ENCODE measurements at regions not wholly inside any gene's neighbourhood (a gene's known extent, or its start where the extent isn't known, plus 50 kb on each side); places are given as distances from the start of the nearest gene placed in this dataset.
A peak's percentile ranks its signal among the peaks of the same experiment; 100 is the strongest.

DNA sequence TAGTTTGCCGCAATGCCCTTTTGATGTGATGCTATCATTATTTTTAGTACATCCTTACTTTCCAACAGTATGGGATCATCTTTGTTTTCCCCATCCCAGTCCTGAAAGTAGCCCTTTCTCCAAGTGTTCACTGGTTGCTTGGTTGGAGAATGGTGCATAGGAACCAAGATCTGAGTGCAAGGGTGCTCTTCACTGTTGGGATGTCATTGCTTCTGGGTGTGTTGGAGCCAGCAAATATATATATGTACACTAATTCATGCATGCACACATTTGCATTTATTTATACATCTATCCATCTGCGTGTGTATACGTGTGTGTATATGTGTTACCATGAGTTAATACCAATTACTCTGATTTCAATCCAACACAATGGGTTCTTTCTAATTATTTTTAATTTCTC is 64.1 kb upstream of the RFLNA start:
- TF ChIP-seq POLR2A (IDR thresholded peaks at IDR 0.05; ENCODE audit: extremely low read depth, insufficient read length) (no peak), CTCF (IDR thresholded peaks at IDR 0.05; ENCODE audit: low read depth, low read length) (no peak), MYC (IDR thresholded peaks at IDR 0.05; ENCODE audit: low read depth, low read length) (no peak)
- TF ChIP-seq, protein P1, sequence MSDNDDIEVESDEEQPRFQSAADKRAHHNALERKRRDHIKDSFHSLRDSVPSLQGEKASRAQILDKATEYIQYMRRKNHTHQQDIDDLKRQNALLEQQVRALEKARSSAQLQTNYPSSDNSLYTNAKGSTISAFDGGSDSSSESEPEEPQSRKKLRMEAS (IDR thresholded peaks at IDR 0.05; ENCODE audit: low read depth, low read length) = no peak
- no peak for DNase-seq (ENCODE audit: low read depth)
- H3K4me3 ChIP-seq (ENCODE audit: low read depth, low read length) = no peak overlapping the region

- TF ChIP-seq POLR2A (IDR thresholded peaks at IDR 0.05; ENCODE audit: extremely low read depth, insufficient read length) (no peak), MYC (IDR thresholded peaks at IDR 0.05; ENCODE audit: low read depth, low read length) (no peak), CTCF (IDR thresholded peaks at IDR 0.05; ENCODE audit: low read depth, low read length) (no peak)
- TF ChIP-seq, protein P1 (IDR thresholded peaks at IDR 0.05; ENCODE audit: low read depth, low read length) = no peak
- H3K4me3 ChIP-seq (ENCODE audit: low read depth, low read length) = no peak overlapping the region
Observed at GRCh38 chr12:124231980-124232653, 62.8 kb upstream of the RFLNA start.

GRCh38 chr12:124232654-124232987 is 62.3 kb upstream of the RFLNA start:
- TF ChIP-seq MYC (IDR thresholded peaks at IDR 0.05; ENCODE audit: low read depth, low read length) (no peak), POLR2A (IDR thresholded peaks at IDR 0.05; ENCODE audit: extremely low read depth, insufficient read length) (no peak), CTCF (IDR thresholded peaks at IDR 0.05; ENCODE audit: low read depth, low read length) (no peak)
- TF ChIP-seq, protein P1 (IDR thresholded peaks at IDR 0.05; ENCODE audit: low read depth, low read length) = no peak
- no peak for DNase-seq (ENCODE audit: low read depth)
- H3K4me3 ChIP-seq (ENCODE audit: low read depth, low read length) = no peak overlapping the region

More at GRCh38 chr12:124231980-124232653, 62.8 kb upstream of the RFLNA start:
- DNase-seq (ENCODE audit: low read depth) = no peak

DNA sequence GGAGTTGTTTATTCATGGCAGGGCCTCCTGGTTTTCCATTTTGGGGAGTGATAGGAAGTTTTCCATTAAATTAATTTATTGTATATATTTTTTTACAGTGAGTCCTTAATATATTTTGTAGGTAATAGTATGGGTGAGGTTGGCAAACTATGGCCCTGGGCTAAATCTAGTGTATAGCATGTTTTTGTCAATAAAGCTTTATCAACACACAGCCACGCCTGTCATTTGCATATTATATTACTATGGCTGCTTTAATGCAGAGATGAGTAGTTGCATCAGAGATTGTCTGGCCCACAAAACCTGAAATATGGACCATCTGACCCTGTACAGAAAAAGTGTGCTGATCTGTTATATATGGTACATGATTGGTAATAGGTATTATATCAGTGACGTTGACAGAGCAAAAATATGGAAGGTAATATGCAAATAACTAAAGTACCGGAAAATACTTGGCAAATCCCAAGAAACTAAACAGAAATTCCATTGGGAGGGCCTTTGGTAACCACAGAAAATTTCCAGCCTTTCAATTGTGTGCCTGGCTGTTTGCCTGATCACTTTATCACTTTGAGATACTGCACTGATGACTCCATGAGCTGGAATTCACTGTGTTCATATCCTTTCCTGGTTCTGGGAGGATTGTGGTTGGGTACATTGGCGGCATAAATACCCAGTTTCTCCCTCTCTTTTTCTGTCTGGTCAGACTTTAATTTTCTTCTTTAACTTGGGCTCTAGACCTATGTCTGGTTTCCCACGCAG is 61.7 kb upstream of the RFLNA start:
- TF ChIP-seq CTCF (IDR thresholded peaks at IDR 0.05; ENCODE audit: low read depth, low read length) = no peak
- TF ChIP-seq, protein P1 (IDR thresholded peaks at IDR 0.05; ENCODE audit: low read depth, low read length) = no peak
- no peak for TF ChIP-seq MYC (IDR thresholded peaks at IDR 0.05; ENCODE audit: low read depth, low read length)
- no peak for TF ChIP-seq POLR2A (IDR thresholded peaks at IDR 0.05; ENCODE audit: extremely low read depth, insufficient read length)
- no peak overlapping the region for H3K4me3 ChIP-seq (ENCODE audit: low read depth, low read length)
- DNase-seq (ENCODE audit: low read depth) = no peak

GRCh38 chr12:124233846-124234640 is 60.9 kb upstream of the RFLNA start:
- H3K4me3 ChIP-seq (ENCODE audit: low read depth, low read length) = no peak overlapping the region
- TF ChIP-seq CTCF (IDR thresholded peaks at IDR 0.05; ENCODE audit: low read depth, low read length) (no peak), MYC (IDR thresholded peaks at IDR 0.05; ENCODE audit: low read depth, low read length) (no peak), POLR2A (IDR thresholded peaks at IDR 0.05; ENCODE audit: extremely low read depth, insufficient read length) (no peak)
- TF ChIP-seq, protein P1 (IDR thresholded peaks at IDR 0.05; ENCODE audit: low read depth, low read length) = no peak
- peak; percentile 19 for DNase-seq (ENCODE audit: low read depth)
